ENCODE measurements at regions not wholly inside any gene's neighbourhood (a gene's known extent, or its start where the extent isn't known, plus 50 kb on each side); places are given as distances from the start of the nearest gene placed in this dataset.

DNA sequence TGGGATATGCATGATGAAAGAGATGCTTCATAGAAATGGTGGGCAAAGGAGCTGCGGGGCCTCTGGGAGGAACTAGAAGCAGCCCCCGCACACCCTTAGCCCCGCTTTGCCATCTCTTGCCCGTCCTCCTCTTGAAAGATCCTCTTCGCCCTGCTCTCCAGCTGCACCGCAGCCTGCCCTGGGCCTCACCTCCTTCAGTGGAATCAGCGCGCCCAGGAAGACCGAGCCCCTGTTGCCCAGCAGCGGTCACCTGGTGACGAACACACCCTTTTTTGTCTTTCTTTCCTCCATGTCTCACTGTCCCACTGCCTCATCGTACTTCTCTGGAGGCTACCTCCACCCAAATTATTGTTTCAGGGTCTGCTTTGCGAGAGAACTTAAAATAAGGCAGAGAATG is 807.6 kb downstream of the UQCRFS1 start:
- Histone ChIP-seq H3K36me3 (no peaks in the 10 kb centered on the region), H3K4me3 (no peak overlapping the region), H3K9me3 (no peaks in the 10 kb centered on the region), H3K4me1 (no peaks in the 10 kb centered on the region), H3K27me3 (peaks cover 11% of the 10 kb centered on the region), H3K27ac (no peak overlapping the region)
- no peak for DNase-seq
- TF ChIP-seq, protein P1, sequence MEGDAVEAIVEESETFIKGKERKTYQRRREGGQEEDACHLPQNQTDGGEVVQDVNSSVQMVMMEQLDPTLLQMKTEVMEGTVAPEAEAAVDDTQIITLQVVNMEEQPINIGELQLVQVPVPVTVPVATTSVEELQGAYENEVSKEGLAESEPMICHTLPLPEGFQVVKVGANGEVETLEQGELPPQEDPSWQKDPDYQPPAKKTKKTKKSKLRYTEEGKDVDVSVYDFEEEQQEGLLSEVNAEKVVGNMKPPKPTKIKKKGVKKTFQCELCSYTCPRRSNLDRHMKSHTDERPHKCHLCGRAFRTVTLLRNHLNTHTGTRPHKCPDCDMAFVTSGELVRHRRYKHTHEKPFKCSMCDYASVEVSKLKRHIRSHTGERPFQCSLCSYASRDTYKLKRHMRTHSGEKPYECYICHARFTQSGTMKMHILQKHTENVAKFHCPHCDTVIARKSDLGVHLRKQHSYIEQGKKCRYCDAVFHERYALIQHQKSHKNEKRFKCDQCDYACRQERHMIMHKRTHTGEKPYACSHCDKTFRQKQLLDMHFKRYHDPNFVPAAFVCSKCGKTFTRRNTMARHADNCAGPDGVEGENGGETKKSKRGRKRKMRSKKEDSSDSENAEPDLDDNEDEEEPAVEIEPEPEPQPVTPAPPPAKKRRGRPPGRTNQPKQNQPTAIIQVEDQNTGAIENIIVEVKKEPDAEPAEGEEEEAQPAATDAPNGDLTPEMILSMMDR (IDR thresholded peaks at IDR 0.05) = no peak
- intact Hi-C loops (cut with DNase I) = no loop called here
- no peak for ATAC-seq

DNA sequence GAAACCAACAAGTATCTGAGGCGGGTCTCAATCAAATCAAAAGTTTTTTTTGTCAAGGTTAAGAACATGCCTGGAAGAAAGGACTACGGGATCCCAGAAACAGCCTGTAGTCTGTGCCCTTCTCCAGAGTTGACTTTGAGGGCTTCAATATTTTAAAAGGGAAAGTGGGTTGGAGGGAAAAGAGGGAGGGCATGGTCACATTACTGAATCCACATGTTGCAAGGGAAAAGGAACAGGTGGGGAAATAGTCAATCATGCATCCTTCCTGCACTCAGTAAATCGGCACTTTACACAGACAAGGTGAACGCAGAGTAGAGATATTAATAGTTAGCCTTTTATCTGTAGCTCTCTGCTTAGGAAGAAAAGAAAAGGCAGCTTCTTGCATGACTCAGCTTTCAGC is 808.5 kb downstream of the UQCRFS1 start:
- Histone ChIP-seq H3K4me3 (no peak overlapping the region), H3K27me3 (peaks cover 16% of the 10 kb centered on the region), H3K9me3 (no peaks in the 10 kb centered on the region), H3K4me1 (no peaks in the 10 kb centered on the region), H3K36me3 (no peaks in the 10 kb centered on the region), H3K27ac (no peak overlapping the region)
- DNase-seq (no peak), ATAC-seq (no peak)
- intact Hi-C loops (cut with DNase I) = no loop called here
- TF ChIP-seq, protein P1 (IDR thresholded peaks at IDR 0.05) = no peak

DNA sequence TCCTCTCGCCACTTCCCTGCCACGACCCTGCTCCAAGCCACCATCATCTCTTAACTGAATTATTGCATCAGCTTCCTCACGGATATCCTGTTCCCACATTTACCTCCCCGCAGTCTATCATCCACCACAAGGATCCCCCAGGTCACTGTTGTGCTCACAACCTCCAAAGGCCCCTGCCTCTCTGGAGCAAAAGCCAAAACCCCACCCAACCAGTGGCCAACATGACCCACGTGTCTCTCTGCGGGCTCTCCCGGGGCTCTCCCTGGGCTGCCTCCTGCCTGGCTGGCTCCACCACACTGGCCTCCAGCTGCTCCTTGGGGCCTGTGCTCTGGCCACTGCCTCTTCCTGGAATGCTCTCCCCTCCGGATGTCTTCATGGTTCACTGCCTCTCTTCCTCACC is 809.3 kb downstream of the UQCRFS1 start:
- Histone ChIP-seq H3K36me3 (no peaks in the 10 kb centered on the region), H3K4me1 (no peaks in the 10 kb centered on the region), H3K27me3 (peaks cover 16% of the 10 kb centered on the region), H3K9me3 (no peaks in the 10 kb centered on the region), H3K27ac (no peak overlapping the region), H3K4me3 (no peak overlapping the region)
- intact Hi-C loops (cut with DNase I) = no loop called here
- TF ChIP-seq, protein P1 (IDR thresholded peaks at IDR 0.05) = no peak
- DNase-seq (no peak), ATAC-seq (no peak)

DNA sequence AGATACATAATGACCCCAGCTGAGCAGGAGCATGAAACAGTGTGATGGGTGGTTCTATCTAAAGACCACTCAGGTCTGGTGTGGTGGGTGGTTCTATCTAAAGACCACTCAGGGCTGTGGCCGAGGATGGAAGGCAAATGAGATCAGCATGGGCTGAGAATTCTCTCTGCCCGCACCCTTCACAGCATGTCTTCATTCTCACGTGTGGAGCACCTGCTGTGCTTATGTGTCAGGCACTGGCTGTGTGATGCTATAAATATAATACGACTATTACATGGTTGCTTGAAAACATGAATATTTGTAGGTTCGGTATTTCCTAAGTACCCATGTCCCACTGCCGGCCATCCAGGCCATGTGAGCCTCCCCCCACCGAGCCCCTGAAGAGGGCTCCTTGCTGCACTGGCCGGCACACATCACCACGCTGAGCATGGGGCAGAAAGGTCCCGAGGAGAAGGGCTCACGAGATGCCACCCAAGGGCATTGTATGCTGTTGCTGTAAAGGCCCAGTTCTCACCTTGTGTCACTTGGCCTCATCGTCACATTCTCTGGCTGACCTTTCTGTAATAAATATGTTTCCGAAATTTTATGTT is 810.2 kb downstream of the UQCRFS1 start:
- Histone ChIP-seq H3K4me1 (no peaks in the 10 kb centered on the region), H3K36me3 (no peaks in the 10 kb centered on the region), H3K4me3 (no peak overlapping the region), H3K27ac (no peak overlapping the region), H3K9me3 (no peaks in the 10 kb centered on the region), H3K27me3 (peaks cover 16% of the 10 kb centered on the region)
- ATAC-seq (no peak), DNase-seq (no peak)
- TF ChIP-seq, protein P1 (IDR thresholded peaks at IDR 0.05) = no peak
- intact Hi-C loops (cut with DNase I) = no loop called here

DNA sequence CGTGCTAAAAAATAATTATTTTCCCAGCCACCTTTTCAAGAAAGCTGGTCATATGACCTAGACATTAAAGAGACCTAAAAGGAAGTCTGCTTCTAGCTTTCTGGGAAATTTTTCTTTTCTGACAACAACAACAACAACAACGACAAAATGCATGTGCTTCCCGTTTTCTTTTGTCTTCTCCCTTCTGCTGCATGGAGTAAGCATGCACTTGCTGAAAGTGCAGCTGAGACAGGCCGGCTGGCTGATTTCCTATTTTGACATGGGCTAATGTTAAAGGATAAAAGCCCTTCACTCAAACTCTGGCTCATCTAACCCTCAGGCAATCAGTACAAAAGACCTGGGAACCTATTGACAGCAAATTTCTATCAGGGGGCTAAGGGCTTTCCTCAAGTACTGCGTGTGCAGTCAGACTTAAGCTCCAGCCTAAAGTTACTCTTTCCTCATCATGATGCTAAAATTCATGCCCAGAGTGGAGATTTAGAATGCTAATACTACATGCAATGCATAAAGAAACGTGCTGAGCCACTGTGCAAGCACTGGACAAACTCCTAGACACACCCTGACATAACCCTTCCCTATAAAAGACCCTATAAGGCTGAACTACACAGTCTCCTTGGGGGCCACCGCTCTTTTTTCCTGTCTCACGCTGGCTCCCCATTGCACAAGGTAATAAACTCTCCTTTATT is 811.1 kb downstream of the UQCRFS1 start:
- H3K27ac ChIP-seq = no peak overlapping the region
- no peak for ATAC-seq
- DNase-seq = no peak
- peaks cover 16% of the 10 kb centered on the region for H3K27me3 ChIP-seq
- intact Hi-C loops (cut with DNase I) = no loop called here
- H3K4me1 ChIP-seq = no peaks in the 10 kb centered on the region
- no peaks in the 10 kb centered on the region for H3K9me3 ChIP-seq
- no peaks in the 10 kb centered on the region for H3K36me3 ChIP-seq
- no peak overlapping the region for H3K4me3 ChIP-seq
- TF ChIP-seq, protein P1 (IDR thresholded peaks at IDR 0.05) = no peak

All from upper lobe of right lung (tissue), 1 donor.